Suprapubic skin (tissue), 4 donors: ENCODE measurements at regions not wholly inside any gene's neighbourhood (a gene's known extent, or its start where the extent isn't known, plus 50 kb on each side); places are given as distances from the start of the nearest gene placed in this dataset.

ENCODE experiments used
- EP300 ChIP-seq: sonication (generic); formaldehyde crosslinking; IDR thresholded peaks from one replicate; pipeline ENCODE4 v1.6.1; 2017; ENCODE audit warnings: antibody characterized with exemption
- POLR2A ChIP-seq, 2 donors: fragments of 450-650 bp; IDR thresholded peaks; one replicate each; pipeline ENCODE4 v1.6.1; 2017; ENCODE audit warnings: antibody characterized with exemption in 2 of 2, mild to moderate bottlenecking in 2 of 2, moderate library complexity in 2 of 2
- POLR2AphosphoS5 ChIP-seq, 3 donors: sonication (generic); formaldehyde crosslinking; IDR thresholded peaks; one replicate each; pipeline ENCODE4 v1.6.1; 2017; ENCODE audit warnings: antibody characterized with exemption in 3 of 3
- TF ChIP-seq, protein P1 (sequence below), 2 donors: fragments of 200-600 bp in 1 of 2; fragments of 450-650 bp in 1 of 2; sonication (generic) in 1 of 2; IDR thresholded peaks; one replicate each; pipeline ENCODE4 v1.5.1; 2016 to 2019; ENCODE audit warnings: antibody characterized with exemption in 2 of 2, mild to moderate bottlenecking in 1 of 2, moderate library complexity in 1 of 2

DNA sequence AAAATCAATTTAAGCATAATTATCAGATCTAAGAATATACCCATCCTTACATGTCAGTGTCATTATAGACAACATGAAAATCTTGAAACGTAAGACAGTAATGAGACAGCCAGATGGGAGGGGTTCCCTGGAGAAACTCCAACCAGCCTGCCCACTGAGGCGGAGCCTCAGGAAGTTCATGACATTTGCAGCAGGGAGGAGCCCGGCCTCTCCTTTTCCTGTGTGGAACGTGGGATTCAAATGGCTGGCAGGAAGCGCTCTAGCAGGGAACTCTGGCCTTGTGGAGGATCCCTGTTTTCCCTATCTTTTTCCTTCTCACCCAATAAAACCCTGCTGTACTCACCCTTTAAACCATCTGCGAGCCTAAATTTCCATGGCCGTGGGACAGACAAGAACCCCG lies 176.6 kb upstream of the KCNN2 start:
- TF ChIP-seq EP300 (no peak), POLR2A (IDR thresholded peaks at IDR 0.05) (no peak), POLR2AphosphoS5 (IDR thresholded peaks at IDR 0.05) (no peak)
- TF ChIP-seq, protein P1, sequence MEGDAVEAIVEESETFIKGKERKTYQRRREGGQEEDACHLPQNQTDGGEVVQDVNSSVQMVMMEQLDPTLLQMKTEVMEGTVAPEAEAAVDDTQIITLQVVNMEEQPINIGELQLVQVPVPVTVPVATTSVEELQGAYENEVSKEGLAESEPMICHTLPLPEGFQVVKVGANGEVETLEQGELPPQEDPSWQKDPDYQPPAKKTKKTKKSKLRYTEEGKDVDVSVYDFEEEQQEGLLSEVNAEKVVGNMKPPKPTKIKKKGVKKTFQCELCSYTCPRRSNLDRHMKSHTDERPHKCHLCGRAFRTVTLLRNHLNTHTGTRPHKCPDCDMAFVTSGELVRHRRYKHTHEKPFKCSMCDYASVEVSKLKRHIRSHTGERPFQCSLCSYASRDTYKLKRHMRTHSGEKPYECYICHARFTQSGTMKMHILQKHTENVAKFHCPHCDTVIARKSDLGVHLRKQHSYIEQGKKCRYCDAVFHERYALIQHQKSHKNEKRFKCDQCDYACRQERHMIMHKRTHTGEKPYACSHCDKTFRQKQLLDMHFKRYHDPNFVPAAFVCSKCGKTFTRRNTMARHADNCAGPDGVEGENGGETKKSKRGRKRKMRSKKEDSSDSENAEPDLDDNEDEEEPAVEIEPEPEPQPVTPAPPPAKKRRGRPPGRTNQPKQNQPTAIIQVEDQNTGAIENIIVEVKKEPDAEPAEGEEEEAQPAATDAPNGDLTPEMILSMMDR (IDR thresholded peaks at IDR 0.05): no peak
